CD4-positive, alpha-beta T cell treated with Interleukin-4 for 1 hour (primary cell): ENCODE measurements at regions not wholly inside any gene's neighbourhood (a gene's known extent, or its start where the extent isn't known, plus 50 kb on each side); places are given as distances from the start of the nearest gene placed in this dataset.
A peak's percentile ranks its signal among the peaks of the same experiment; 100 is the strongest.
"Not testable (repeated sequence)": the region's sequence is repeated elsewhere in the genome, so short reads cannot be mapped to it uniquely, and the experiment has no call there.

Experiments used
- DNase-seq, 2 donors: peaks; one replicate each; pipeline ENCODE4 v3.0.0-alpha.2; 2020 to 2022

GRCh38 chr1:172839639-172840038 is 180.7 kb downstream of the FASLG start:
- DNase-seq: not testable (repeated sequence)

DNA sequence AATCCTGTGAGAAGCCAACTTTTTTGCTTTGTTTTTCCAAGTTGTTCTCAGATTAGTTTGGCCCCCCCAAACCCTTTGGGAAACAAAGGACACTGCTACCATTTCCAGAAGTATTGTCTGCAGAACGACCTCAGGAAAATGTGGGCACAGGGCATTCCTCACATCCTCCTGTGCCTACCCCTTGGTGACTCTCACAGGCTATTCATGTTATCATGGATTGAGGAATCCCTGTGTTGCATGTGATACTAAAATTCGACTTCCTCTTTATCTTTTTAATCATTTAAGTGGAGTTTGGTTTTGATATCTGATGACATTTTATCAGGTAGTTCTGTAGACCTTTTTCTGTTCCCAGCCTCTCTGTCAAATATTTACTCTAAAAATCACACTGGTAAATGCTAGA is 184.5 kb downstream of the FASLG start:
- DNase-seq: no peak

DNA sequence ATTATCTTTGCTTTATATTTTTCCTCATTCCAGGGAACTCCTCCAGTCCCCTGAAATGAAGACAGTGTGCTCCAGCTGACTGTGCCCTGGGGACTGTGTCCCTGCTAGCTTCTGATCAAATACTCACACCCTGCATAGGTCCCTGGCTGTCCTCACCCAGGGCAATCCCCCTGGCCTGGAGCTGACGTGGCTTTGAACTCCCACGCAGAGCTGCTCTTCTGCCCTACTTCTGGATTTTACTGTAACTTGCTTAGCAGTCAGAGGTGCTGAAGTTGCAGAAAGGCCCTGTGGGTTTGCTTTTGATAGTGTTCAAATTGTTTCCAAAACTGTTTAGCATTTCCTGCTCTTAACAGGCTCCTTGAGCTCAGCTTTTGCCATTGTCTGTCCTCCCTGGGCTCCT is 186.5 kb downstream of the FASLG start:
- DNase-seq: peak; percentile 20 to 46

DNA sequence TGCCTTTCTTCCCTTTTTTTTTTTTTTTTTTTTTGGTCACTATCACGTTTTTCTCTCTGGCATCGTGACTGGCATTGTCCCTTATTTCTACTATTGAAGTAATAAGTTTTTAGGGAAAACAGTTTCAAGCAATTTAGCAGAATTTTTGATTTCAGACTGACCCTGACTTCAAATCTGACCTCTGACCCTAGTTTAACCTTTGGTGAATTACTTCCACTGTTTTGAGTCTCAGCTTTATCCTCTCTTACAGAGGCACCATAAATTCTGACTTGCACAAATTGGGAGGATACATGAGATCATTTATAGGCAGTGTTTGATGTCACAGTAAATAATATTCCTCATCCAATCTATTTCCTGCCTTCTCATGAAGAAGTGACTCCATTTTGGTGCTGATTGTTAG is 187.0 kb downstream of the FASLG start:
- no peak for DNase-seq

DNA sequence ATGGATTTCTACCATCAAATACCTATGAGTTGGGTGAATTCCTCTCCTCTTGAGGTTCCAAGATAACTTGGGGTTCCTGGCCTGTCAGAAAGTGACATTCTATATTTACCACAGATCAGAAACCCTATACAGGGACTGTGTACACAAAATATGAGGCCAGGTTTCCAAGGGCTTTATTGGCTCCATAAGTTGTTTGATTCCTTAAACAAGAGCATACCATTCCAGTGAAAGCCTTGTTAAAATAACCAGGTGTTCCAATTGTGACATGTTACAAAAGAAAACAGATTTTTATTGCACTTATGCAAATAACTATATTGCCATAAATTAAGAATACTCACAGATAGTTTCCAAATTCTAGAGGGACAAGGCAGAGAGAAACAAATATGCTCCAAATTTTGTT is 188.9 kb downstream of the FASLG start:
- DNase-seq: not testable (repeated sequence)

- no peak for DNase-seq
Observed at GRCh38 chr1:172849653-172850052, 190.8 kb downstream of the FASLG start.

DNA sequence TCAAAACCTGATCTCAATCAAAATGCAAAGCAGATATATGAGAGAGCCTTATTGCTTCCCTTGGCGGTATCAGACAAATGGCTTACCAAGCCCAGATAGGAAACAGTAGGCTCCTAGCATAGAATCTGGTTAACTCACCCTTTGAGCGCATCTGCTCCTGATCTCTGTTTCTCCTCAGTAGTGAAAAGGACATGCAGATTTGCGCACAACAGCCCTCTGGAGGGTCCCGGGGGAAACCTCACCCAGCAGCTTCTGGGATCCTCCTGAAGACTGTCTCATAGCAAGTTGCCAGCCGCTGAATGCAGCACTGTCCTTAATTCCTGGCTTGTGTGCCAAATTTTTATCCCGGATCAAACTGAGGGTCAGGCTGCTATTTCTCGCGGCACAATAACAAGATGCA is 192.2 kb downstream of the FASLG start:
- DNase-seq: no peak

DNA sequence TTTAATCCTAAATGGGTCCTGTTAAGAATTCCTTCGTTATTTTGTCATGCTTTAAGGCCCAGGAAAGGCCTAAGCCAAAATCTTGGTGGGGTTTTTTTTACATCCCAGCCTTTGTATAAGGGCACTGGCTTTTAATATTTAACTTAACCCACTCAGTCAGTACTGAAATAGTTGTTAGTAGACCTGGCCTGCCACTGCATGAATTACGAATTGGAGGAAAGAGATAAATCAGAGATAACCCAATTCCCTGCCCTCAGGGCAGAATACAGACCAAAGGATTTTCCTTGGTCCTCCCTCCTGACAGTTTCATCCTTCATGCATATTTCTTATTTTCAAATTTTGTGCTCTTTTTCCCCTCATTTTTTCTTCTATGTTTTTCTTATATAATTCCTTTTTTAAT is 193.0 kb downstream of the FASLG start:
- DNase-seq: no peak

- DNase-seq: not testable (repeated sequence)
Observed at GRCh38 chr1:172855983-172856382, 194.8 kb downstream of the TNFSF18 start.

- DNase-seq: no peak
Observed at GRCh38 chr1:172863031-172863430, 187.7 kb downstream of the TNFSF18 start.

DNA sequence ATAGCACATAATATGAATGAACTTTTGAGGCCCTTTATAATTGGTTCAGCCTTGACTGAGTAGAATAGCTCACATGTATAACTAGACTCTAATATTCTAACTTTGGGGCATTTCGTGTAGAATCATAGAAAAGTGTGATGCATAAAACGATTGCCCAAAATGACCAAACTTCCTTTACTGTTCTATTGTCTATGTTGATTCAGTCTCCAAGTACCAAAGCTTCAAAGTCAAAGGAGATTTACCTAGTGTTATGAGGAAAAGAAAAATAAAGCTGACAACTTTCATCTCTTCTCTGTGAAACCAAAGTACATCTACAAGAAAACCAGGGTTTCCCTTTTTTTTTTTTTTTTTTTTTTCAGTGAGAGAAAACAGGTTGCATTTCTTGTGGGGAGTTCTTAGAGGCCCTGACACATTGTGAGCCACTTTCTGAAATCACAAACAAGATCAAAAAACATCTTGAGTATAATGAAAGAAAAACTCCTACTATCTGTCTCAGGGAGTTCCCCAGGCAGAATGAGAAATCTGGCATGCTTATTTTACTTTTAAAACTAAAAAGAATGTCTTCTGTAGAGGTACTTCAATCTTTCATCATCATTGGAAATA is 183.4 kb downstream of the TNFSF18 start:
- DNase-seq: peak in 1 of 2 donors; percentile 48

DNA sequence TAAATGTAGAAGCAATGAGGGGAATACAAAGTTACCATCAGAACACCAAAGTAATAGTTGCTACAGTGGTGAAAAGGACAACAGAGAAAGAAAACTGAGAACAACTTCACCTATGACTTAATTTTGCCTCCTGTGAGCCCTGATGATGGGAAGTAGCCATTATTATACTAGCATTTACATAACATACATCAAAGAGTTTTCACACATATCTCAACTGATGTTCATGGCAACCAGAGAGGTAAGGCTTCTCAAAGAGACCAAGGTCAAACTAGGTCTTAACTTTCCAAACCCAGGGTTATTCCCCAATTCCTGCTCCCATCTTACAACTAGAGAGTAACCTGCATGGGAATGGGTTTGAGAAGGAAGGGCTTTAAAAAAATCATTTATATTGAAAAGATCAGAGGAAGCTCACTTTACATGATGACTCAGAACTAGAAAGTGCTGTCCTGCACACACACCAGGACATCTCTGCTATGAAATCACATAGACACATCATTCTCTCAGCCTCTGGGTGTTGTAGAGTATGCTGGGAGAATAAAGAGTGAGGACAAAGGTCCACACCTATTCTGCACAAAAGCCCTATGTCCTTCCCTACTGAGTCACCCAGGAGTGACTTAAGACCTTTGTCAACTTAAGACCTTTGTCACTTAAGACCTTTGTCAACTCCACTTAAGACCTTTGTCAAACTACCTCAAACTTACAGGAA is 179.7 kb downstream of the TNFSF18 start:
- DNase-seq: no peak

GRCh38 chr1:172874950-172875349 is 175.8 kb downstream of the TNFSF18 start:
- DNase-seq: no peak

GRCh38 chr1:172875892-172876291 is 174.8 kb downstream of the TNFSF18 start:
- DNase-seq: no peak

- DNase-seq: no peak
Observed at GRCh38 chr1:172882385-172882784, 168.4 kb downstream of the TNFSF18 start.

- no peak for DNase-seq
Observed at GRCh38 chr1:172882791-172883386, 167.9 kb downstream of the TNFSF18 start.

GRCh38 chr1:172883387-172883791 is 167.4 kb downstream of the TNFSF18 start:
- no peak for DNase-seq

DNA sequence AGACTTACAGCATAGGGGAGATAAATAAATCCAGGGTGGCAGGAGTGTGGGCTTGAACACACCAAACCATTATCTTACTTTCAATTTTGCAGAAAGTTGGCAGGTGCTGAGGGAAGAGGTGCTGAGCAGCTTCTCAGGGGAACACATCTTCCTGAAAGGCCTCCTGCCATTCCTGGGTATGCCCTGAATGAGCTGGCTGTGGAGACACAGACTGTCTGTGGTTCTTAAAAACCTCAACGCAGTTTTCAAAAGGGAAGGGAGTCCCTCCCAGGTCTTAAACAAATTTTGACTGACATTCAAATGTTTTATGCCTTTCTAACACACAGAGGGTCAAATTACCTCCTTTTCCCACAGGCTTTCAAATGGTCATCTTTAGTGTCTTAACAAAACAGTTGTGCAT is 166.9 kb downstream of the TNFSF18 start:
- DNase-seq: no peak

- DNase-seq: no peak
Observed at GRCh38 chr1:172885411-172885810, 165.3 kb downstream of the TNFSF18 start.

GRCh38 chr1:172885971-172886370 is 164.8 kb downstream of the TNFSF18 start:
- no peak for DNase-seq

- DNase-seq: no peak
Observed at GRCh38 chr1:172887162-172887561, 163.6 kb downstream of the TNFSF18 start.

DNA sequence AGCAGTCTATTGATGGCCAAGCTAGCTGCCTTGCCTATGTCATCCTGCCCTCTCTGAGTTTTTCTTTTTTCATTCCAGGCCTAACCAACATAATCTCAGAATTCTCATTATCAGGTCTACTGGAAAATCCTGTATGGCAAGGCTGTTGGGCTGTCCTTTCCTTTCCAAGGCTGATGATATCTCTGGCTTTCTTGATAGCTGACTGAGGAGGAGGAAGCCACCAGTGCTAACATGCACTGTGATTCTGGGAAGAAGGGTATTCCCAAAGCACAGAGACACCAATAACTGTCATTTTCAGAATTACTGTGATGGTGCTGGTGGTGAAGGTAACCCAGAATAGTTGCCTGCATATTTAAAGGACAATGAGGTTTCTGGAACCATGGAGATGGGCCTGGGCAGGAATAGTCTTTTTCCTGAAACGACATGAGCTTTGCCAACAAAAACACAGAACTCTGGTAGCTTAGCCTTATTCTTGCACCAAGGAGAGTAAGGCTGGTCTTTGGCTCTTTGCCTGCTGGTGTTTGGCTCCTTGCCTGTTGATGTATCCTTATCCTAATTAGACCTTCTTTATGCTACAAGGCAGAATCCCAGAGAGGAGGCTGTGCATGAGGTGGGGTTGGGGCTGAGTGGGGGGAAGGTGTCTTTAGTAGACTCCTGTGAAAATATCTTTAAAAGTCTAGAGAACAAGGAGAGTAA is 157.4 kb downstream of the TNFSF18 start:
- DNase-seq: no peak

DNA sequence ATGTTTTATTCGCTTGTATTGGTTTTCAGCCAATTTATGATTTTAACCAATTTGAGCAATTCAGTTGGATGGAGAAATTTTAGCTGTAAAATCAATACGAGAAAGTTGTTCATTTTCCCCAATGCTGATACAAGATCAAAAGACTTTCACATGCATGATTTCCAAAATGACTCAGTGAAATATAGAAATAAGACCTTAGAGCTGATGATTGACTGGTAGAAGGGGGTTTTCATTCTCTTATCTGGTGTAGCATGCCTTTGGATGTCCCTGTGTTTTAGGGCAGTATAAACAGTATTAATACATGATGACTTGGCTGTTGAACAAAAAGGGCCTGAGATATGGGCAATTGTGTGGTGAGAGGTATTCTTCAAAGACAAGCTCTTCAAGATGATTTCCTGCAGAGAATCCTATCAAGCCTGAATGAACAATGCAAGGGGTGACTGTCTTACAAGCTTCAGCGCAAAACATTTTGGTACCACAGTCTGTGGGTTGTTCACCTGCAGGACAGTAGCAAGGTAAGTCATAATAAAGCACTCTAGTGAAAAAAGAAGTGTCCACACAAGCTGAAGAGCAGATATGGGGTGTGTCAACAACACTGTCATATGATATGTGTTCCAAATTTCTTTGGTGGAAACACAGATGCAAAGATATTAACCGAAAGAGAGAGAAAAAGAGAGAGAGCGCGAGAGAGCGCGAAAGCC is 156.2 kb downstream of the TNFSF18 start:
- no peak for DNase-seq
